GM19240 (cell line): ENCODE measurements at regions not wholly inside any gene's neighbourhood (a gene's known extent, or its start where the extent isn't known, plus 50 kb on each side); places are given as distances from the start of the nearest gene placed in this dataset.

Experiments
- DNase-seq: peaks from one replicate; pipeline ENCODE4 v3.0.0; 2011; ENCODE audit warnings: low spot score; ENCODE audit not compliant: insufficient read length

DNA sequence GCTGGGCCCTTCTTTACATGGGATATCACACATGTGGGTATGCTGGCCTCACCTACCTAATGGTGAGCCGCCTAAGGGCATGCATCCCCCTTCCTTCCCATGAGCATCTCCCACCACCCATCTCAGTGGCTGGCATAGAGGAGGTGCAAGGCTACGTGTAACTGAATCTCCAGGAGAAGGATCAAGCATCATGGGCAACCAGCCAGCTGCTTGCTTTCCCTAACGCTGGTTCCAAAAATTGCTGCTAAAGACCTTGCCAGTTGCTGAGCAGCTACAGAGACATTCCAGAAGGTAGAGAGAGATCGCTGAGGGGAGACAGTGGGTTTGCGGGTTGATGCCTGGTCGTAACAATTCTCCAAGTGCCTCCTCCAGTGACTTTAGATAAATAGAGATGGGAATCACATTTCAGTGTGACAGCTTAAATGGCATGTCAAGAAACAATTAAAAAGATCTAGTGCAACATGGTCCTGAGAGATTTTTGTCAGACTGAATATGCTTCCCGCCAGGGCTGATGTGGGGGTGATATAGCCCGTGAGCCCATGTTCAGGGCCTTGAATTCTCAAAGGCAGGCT is 378.4 kb upstream of the CDH5 start:
- no peak for DNase-seq

DNA sequence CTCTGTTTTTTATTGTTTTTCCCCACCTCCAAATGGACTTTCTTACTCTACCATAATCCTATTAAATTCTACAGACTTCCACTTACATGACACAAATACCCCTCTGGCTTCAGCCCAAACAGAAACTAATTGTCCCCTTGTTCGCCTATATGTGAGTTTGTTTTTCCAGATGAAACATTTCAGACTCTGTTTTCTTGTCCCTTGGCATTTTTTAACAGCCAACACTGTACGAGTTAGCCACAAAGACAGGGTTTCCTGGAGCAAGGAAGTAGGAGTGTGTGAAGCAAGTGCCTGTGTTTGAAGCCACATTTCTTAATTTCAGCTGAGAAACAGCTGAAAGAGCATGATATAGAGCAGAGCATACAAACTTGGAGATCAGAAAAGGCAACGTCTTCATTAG is 382.2 kb upstream of the CDH5 start:
- no peak for DNase-seq

DNA sequence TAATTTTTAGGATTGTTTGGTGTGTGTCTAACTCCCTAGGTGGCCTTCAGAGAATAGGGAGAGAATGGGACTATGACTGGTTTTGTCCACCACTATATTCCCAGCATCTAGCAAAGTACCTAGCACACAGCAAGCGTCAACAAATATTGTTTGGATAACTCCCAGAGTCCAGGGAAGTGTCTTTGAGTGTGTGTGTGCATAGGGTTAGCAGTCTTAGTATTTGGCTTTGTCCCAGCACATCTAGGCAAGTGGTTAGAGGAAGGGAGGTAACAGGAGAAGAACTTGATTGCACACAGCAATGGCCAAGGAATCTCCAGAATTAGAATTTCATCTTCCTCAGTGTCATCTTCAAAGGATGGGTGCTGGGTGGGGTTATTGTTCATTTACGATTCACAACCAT is 385.4 kb upstream of the CDH5 start:
- DNase-seq: no peak

DNA sequence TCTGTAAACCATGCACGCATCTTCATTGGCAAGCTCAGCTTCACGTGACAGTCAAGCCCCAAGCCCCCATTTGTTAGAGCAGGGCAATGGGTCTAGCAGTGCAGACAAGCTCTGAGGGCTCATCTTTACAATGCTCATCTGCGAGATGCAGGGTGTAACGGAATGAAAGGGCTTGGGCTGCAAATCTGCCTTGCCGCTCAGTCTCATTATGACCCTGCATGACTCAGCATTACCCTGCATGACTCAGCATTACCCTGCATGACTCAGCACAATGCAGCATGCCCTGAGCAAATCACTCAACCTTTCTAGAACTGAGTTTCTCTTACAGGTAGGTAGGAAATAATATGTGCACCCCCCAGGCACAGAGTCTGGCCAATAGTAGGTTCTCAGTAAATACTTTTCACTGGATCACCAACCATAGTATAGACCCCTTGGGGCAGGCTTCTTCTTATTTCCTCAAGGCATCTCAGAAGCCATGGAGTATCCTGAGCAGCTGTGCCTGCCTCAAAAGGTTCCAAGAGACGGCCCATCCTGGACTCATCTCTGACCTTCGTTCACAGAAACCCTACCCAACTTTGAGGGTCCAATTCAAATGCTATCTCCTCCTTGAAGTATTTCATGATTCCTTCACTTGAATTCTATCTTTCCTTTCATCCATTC is 391.3 kb upstream of the CDH5 start:
- DNase-seq: no peak

DNA sequence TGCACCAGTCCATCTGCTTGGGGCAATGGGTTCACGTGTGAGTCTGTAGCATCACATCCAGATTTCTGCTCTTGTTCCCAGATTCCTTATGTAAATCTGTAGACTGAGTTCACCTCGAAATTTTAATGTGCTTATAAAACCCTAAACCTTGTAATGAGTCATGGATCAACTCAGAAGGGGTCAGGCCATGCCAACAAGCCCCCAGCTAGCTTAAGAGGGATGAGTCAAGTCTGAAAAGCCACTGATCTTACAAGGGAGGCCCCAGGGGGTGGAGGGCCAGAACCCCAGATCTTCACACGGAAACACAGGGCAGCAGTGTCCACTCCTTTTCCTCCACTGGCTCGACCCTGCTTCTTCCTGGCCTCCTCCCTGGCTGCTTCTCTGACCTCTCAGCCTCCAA is 399.1 kb upstream of the CDH5 start:
- DNase-seq: no peak

DNA sequence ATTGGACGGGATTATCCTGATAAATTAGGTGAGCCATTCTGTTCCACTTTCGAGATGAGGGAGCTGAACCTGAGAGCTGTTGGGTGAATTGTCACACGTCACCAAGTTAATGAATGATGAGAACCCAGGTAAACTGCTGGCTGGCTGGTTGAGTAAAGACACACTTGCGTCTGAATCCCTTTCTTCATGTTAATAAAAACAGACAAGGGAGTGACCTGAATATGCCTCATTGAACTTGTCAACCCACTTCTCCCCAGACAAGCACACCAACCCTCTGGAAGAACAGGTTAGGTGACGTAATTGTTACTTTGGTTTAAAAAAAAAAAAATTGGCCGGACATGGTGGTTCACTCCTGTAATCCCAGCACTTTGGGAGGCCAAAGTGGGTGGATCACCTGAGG is 400.9 kb upstream of the CDH5 start:
- no peak for DNase-seq

DNA sequence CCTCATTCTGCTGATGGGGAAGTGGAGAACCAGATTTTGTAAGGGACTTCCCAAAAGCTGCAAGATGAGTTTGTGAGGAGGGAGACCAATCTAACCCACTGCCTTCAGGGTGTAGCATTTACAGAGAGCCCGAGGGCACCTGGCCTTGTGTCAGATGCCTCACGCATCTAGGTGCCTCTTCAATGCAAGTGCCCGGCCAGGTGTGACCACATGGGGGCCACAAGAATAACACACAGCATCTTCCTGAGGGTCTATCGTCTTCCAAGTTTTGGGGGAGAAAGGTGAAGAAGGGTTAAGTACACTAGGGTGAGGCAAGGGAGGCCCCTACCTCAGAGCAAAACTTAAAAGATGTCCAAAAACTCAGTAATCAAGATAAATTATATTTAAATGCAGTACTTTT is 401.7 kb upstream of the CDH5 start:
- DNase-seq: no peak

DNA sequence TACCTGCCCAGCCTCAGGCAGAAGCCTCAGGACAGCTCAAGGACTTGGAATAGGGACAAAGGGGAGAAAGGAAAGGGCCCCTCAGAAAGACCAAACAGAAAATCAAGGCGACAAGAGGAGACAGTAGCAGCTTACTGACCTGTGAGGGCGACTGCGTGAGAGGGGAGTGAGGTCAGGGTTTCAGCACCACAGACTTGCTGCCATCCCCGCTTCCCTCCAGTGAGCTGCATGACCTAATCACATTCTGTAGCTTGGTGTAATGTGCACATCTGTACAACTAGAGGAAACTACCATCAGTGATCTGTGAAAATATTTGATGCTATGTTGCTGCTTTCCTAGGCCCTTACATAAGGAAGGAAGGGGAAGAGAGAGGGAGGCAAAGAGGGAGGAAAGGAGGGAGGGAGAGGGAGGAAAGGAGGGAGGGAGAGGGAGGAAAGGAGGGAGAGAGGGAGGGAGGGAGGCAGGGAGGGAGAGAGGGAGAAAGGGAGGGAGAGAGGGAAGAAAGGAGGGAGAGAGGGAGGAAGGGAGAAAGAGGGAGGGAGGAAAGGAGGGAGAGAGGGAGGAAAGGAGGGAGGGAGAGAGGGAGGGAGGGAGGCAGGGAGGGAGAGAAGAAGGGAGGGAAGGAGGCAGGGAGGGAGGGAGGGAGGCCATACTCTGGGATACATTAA is 404.9 kb upstream of the CDH5 start:
- no peak for DNase-seq

DNA sequence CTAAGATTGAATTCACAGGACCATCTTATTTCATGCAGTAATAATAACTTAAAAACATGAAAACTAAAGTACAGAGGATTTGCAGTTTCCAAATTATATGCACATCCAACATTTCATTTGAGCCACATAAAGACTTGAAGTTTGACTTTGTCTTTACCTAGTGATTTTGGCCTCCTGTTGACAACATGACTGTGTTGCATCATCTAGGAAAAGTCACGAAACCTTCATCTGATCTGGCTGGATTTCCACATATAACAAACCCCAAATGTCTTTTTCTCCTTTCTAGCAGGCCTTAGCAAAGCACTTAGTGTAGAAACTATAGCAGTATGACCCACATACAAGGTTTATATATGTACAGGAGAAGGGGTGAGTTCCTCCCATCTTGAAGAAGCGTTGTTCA is 406.5 kb upstream of the CDH5 start:
- no peak for DNase-seq

DNA sequence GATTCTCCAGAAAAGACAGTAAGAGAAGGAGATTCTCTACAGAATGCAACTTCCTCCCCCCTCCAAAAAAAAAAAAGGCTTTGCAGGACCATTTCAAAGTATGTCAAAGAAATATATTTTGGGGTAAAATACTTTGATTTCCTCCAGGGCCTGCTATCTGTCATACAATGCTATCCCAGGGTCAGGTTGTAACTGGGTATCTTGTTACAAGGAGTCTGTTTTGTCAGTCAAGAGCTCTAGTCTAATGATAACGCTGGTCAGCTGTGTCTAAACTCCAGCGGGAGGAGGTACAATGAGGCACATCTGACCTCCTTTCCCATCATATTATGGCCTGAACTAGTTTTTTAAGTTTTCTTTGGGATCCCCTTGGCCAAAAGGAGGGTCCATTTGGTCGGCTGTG is 408.4 kb upstream of the CDH5 start:
- no peak for DNase-seq

DNA sequence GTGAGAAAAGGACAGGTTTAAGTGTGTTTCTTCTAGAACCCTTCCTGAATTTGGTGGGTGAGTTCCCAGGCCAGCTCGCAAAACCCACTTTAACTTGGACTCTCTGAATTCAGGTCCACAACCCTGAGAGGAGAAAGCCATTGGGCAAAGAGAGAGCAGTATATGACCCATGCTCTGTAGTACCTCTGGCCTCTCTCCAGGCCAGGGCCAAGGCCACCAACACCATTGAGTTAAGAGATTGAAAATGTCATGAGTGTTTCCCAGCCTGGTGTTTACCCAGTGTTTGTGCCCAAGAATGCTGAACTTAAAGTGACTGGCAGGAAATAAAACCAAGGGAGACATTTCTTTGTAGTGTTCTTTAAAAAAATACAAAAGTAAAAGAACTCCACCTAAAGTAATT is 410.4 kb upstream of the CDH5 start:
- DNase-seq: no peak

DNA sequence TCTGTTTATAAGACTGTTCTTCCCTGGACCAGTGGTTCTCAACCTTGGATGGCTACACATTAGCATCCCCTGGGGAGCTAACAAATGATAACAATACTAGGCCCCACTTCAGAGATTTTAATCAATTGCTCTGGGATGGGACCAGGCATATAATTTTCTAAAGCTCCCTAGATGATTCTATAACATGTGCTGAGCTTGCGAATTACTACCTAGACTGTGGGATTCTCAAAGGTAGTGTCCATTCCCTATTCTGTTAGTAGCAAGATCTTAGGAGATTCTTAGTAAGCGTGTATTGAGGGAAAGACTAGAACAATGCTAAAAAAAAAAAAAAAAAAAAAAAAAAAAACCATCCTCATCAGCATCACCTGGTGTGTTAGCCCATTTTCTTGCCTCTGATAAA is 412.0 kb upstream of the CDH5 start:
- DNase-seq: no peak

DNA sequence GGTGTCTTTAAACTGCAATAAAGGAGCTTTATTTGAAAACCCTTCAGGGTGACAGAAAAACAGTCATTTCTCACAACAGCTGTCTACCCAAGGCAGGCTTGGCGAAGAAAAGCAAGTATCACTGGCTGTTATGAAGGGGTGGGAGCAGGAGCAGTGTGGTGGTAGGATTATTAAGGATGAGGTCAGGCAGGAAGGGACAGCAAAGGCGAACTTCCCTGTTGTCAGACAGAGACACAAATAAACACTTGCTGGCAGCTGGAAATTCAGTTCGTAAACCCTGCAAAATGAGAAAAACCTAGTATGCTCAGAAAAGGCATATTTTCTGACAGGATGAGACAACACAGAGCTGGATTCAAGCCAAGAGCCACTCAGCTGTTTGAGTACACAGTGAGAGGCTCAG is 416.3 kb upstream of the CDH5 start:
- no peak for DNase-seq

DNA sequence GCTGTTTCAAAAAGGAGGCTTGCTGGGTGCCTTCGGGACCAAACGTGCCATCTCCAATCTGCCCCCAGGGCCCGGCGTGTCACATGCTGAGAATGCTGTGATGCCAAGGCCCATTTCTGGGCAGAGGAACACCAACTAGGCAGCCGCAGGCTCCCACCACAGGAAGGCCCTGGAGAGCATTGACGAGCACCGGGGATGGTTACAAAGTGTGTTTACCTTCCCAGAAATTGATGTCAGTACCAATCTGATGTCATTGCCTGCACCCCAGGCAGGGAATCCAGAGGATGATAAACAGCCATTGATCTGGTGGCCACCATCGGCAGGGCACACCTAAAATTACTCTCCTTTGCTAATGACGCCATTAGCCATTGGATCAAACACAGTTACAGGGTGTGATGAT is 418.1 kb upstream of the CDH5 start:
- DNase-seq: no peak

DNA sequence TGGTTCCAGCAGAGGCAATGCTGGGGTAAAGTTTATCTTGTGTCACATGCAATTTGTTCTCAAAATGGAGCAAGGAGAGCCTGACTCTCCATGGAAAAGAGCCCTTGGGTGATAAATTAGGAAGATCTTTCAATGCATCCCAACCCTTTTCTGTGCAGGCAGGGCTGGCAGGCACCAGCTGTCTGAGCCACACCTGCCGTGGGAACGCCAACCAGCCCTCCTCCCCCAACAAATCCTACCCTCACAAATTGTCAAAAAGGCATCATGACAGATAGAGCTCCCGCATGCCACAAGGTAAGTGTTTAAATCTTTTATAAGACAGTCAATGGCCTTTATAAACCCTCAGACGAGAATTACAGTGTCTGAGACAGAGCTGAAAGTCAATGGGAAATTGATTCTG is 418.5 kb upstream of the CDH5 start:
- DNase-seq: no peak

DNA sequence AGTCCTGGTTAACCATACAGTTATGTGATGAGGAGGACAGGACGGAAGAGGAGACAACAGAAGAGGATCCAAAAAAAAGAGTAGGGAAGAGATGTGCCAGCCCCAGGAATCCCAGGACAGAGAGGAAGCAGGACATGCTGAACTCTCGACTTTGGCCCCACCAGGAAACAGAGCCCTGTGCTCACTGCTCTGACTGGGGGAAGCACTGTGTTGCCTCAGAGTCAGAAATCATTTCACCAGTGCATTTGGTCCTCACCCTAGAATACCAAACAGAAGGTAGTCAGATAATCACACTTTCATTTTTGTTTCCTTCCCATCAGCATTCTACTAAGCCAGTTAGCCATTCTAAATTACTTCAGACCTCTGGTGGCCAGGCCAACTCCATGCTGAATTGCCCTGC is 421.0 kb upstream of the CDH5 start:
- DNase-seq: no peak

DNA sequence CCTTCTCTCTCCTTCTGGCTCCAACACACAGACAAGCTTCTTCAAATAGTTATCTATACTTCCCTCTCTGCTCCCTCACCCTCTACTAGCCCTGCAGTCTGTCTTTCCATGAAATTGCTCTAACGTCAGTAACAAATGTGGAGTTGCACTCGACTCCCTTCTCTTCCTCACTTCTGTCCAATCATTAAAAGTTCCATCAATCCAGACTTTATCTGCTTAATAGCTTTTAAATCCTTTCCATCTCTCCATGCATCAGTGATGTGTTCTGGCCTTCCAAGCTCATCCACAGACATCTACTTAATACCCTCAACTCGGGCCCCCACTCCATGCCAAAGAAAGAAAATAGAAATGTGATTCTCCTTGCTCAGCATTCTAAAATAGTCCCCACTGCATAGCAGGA is 422.1 kb upstream of the CDH5 start:
- DNase-seq: no peak

DNA sequence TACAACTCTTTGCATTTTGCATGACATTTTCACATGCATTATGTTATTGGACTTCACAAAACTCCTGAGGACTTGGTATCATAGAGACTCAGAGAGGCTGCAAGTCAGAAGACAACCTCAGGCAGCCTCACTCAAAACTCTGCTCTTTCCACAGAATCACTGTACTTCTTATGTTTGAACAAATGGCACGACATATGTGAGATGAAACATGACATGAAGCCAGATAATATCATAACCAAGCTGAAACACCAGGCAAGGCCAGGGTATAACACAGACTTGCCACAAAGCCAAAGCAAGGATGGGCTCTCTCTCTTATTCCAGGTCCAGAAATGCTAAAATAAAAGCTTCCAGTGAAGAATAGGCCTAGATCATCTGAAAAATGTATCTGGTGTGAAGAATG is 425.8 kb upstream of the CDH5 start:
- no peak for DNase-seq

DNA sequence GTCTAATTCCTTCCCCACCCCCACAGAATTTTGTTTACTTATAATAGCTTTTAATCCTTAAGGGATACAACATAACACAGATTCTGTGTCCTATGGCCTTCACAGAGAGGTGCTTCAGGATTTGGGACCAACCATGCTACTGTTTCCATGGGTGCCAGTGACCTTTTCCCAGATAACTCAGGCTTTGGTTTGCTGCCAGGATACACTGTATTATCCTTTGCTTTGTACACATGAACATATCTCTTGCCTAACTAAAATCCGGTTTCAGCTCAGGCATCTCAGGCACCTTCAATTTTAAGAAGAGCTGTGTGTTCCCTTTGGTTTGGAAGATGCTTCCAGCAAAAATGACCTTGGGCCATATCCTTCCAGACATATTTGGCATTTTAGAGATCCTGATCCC is 428.4 kb upstream of the CDH5 start:
- DNase-seq: no peak

DNA sequence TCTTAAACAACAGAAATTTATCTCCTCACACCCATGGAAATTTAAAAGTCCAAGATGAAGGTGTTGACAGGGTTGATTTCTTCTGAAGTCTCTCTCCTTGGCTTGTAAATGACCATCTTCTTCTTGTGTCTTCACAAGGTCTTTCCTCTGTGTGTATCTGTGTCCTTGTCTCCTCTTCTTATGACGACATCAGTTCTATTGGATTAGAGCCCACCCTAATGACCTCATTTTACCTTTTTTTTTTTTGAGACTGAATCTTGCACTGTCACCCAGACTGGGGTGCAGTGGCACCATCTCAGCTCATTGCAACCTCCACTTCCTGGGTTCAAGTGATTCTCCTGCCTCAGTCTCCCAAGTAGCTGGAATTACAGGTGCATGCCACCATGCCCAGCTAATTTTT is 429.0 kb upstream of the CDH5 start:
- DNase-seq: no peak

DNA sequence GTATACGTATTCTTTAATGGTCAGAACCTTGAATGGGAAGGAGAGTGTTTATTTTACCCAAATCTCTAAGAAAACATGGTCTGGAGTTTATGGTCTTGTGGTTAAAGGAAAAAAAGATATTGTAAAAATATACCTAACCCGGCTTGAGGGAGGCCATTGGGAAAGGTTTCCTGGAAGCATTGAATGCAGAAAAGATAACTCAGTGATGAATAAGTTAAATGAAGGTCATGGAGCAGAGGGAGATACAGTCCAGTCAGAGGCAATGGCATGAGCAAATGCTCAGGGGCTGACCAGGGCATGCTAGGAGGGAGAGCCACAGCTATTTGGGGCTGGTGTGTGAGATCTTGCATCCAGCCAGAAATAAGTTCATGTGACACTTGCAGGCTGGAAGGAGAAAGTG is 430.4 kb upstream of the CDH5 start:
- DNase-seq: no peak

DNA sequence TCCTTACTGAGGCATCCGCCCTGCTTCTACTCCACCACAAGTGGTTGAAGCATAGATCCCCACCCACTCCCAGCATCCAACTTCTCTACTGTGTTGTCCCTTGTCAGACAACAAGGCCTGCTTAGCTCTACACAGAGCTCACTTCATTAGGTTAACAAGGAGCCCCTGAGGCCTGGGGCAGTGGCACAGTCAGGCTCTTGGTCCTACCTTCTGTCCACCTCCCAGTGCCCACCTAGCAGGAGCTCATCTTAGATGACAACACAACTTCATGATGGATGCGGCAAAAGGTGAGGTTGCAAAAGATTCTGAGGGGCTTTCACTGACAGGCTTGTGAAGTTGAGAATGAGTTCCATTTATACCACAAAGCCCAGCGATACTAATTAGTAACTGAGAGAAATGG is 432.0 kb upstream of the CDH5 start:
- no peak for DNase-seq

DNA sequence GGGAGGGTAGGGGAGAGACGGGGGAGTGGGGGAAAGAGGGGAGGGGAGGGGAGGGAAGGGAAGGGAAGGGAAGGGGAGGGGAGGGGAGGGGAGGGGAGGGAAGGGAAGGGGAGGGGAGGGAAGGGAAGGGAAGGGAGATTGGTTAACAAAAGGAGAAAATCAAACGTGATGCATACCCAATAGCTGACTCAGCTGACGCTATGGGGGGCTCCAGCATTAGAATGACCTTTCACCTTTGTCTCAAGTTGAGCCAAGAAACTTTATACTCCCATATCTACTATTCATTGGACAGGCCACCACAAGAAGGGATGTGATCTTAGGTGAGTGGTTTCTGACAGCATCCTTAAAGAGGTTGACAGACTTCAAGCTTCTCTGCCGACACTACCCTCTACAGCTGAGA is 432.8 kb upstream of the CDH5 start:
- no peak for DNase-seq
